ENCODE measurements at regions not wholly inside any gene's neighbourhood (a gene's known extent, or its start where the extent isn't known, plus 50 kb on each side); places are given as distances from the start of the nearest gene placed in this dataset.
A peak's percentile ranks its signal among the peaks of the same experiment; 100 is the strongest.

DNA sequence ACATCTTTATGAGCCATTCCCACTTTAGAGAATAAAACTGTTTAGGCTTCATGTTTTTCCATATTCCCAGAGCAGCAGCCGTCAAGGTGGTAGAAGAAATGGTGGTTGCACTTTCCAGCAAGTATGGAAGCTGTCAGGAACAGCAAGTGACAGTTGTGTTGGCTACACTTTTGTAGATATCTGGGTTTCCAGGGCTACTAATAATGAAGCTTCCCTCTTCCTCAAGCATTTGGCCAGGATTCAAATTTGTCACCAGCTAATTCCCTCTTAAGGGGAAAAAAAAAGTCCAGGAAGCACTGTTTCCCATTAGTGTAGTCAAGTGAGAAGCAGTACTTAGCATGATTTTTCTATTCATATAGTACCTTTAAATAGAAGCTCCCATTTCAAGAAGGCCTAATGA, 252.8 kb downstream of the IGSF11 start:
- H3K9ac ChIP-seq (ENCODE audit: insufficient read depth in 1 of 2, low read length in 2 of 2): no peak overlapping the region
- no peak overlapping the region for H3K27ac ChIP-seq (ENCODE audit: low read depth in 1 of 2, low read length in 1 of 2)
- ATAC-seq (ENCODE audit: insufficient read depth, low FRiP score) (no peak), DNase-seq (peak; percentile 62 to 92 (median 91))
- no peaks in the 10 kb centered on the region for H3K36me3 ChIP-seq (ENCODE audit: control insufficient read depth in 4 of 4, insufficient read depth in 4 of 4, low read length in 4 of 4)
- TF ChIP-seq, protein P1, sequence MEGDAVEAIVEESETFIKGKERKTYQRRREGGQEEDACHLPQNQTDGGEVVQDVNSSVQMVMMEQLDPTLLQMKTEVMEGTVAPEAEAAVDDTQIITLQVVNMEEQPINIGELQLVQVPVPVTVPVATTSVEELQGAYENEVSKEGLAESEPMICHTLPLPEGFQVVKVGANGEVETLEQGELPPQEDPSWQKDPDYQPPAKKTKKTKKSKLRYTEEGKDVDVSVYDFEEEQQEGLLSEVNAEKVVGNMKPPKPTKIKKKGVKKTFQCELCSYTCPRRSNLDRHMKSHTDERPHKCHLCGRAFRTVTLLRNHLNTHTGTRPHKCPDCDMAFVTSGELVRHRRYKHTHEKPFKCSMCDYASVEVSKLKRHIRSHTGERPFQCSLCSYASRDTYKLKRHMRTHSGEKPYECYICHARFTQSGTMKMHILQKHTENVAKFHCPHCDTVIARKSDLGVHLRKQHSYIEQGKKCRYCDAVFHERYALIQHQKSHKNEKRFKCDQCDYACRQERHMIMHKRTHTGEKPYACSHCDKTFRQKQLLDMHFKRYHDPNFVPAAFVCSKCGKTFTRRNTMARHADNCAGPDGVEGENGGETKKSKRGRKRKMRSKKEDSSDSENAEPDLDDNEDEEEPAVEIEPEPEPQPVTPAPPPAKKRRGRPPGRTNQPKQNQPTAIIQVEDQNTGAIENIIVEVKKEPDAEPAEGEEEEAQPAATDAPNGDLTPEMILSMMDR (IDR thresholded peaks at IDR 0.05; ENCODE audit: control extremely low read depth, extremely low read depth): no peak
- H3K9me3 ChIP-seq (ENCODE audit: control insufficient read depth in 4 of 4, insufficient read depth in 3 of 4, low read length in 3 of 4): no peaks in the 10 kb centered on the region
- no peaks in the 10 kb centered on the region for H3K27me3 ChIP-seq (ENCODE audit: control insufficient read depth in 3 of 3, insufficient read depth in 3 of 3, low read length in 2 of 3)
- H3K4me3 ChIP-seq: no peak overlapping the region
- WGBS, 2 donors: 63 to 78% methylated on average over 1 of the region's 1 CpG
- H3K4me1 ChIP-seq (ENCODE audit: control insufficient read depth in 5 of 5, insufficient read depth in 5 of 5, low read length in 5 of 5): peaks cover 0 to 17% (median 0%) of the 10 kb centered on the region in 5 donors

DNA sequence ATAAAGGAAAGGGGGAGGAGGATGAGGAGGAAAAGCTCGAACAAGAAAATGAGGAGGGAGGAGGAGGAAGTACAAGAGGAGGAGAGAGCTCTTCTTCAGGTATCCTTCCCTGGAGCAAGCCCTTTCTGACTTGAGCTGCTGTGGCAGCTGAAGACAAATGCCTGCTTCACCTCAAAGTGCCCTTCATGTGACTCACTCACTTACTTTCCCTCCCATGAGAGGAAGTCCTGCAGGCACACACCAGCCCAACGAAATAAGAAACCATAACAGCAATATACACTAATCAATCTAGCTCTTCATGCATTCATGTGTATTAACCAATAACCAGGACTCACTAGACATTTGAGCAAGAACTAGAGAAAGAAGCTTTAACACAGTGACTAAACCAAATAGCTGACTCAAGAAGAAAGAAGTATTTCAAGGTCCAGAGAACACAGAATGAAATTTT, 251.9 kb downstream of the IGSF11 start:
- Histone ChIP-seq H3K27ac (ENCODE audit: low read depth in 1 of 2, low read length in 1 of 2) (no peak overlapping the region), H3K4me3 (no peak overlapping the region), H3K9me3 (ENCODE audit: control insufficient read depth in 4 of 4, insufficient read depth in 3 of 4, low read length in 3 of 4) (peaks cover 0 to under 1% (median 0%) of the 10 kb centered on the region in 4 donors), H3K36me3 (ENCODE audit: control insufficient read depth in 4 of 4, insufficient read depth in 4 of 4, low read length in 4 of 4) (no peaks in the 10 kb centered on the region), H3K27me3 (ENCODE audit: control insufficient read depth in 3 of 3, insufficient read depth in 3 of 3, low read length in 2 of 3) (no peaks in the 10 kb centered on the region), H3K9ac (ENCODE audit: insufficient read depth in 1 of 2, low read length in 2 of 2) (no peak overlapping the region), H3K4me1 (ENCODE audit: control insufficient read depth in 5 of 5, insufficient read depth in 5 of 5, low read length in 5 of 5) (peaks cover 0 to 17% (median 0%) of the 10 kb centered on the region in 5 donors)
- WGBS, 2 donors: 39 to 44% methylated on average over 2 of the region's 2 CpGs
- no peak for ATAC-seq (ENCODE audit: insufficient read depth, low FRiP score)
- no peak for DNase-seq
- TF ChIP-seq, protein P1 (IDR thresholded peaks at IDR 0.05; ENCODE audit: control extremely low read depth, extremely low read depth): no peak

DNA sequence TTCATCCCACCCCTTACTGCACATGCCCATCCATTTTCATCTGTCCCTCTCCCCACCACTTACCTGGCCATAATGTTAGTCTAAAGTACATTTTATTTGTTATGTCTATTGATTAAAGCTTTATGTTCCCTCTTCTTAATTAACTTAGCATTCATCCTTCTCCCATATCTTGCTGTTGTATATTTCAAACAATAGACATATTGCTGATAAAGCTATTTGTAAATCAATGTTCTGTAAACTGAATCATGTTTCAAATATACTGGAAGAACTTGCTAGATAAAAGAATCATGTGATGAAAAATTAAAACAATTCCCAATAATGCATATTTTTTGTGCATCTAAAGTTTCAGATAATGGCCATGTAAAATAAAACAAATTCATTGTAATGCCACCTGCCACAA, 249.2 kb downstream of the IGSF11 start:
- H3K36me3 ChIP-seq (ENCODE audit: control insufficient read depth in 4 of 4, insufficient read depth in 4 of 4, low read length in 4 of 4): no peaks in the 10 kb centered on the region
- ATAC-seq (ENCODE audit: insufficient read depth, low FRiP score) (no peak), DNase-seq (no peak)
- peaks cover 0 to 17% (median 0%) of the 10 kb centered on the region in 5 donors for H3K4me1 ChIP-seq (ENCODE audit: control insufficient read depth in 5 of 5, insufficient read depth in 5 of 5, low read length in 5 of 5)
- H3K27ac ChIP-seq (ENCODE audit: low read depth in 1 of 2, low read length in 1 of 2): no peak overlapping the region
- H3K9me3 ChIP-seq (ENCODE audit: control insufficient read depth in 4 of 4, insufficient read depth in 3 of 4, low read length in 3 of 4): peaks cover 0 to 4% (median 0%) of the 10 kb centered on the region in 4 donors
- H3K4me3 ChIP-seq: no peak overlapping the region
- no peak overlapping the region for H3K9ac ChIP-seq (ENCODE audit: insufficient read depth in 1 of 2, low read length in 2 of 2)
- TF ChIP-seq, protein P1 (IDR thresholded peaks at IDR 0.05; ENCODE audit: control extremely low read depth, extremely low read depth): no peak
- no peaks in the 10 kb centered on the region for H3K27me3 ChIP-seq (ENCODE audit: control insufficient read depth in 3 of 3, insufficient read depth in 3 of 3, low read length in 2 of 3)

DNA sequence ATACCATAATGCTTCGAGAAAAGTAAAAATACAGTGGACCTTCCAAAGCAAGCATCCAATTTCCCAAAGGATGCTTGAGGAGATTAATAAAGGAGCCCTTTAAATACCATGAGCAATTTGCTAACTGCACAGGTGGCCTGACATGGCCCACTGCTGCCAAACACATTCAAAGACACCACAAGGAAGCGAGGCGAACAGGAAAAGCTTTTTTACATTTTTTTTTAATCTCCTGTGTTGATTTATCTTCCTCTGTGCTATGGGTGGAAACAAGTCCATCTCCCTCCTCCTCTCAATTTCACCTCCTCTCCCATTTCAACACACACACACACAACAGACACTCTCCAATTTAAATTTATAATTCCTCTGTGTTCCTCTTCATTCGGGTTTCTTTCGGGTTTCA, 243.4 kb downstream of the IGSF11 start:
- Histone ChIP-seq H3K9ac (ENCODE audit: insufficient read depth in 1 of 2, low read length in 2 of 2) (no peak overlapping the region), H3K27me3 (ENCODE audit: control insufficient read depth in 3 of 3, insufficient read depth in 3 of 3, low read length in 2 of 3) (no peaks in the 10 kb centered on the region), H3K4me1 (ENCODE audit: control insufficient read depth in 5 of 5, insufficient read depth in 5 of 5, low read length in 5 of 5) (no peaks in the 10 kb centered on the region), H3K27ac (ENCODE audit: low read depth in 1 of 2, low read length in 1 of 2) (no peak overlapping the region), H3K36me3 (ENCODE audit: control insufficient read depth in 4 of 4, insufficient read depth in 4 of 4, low read length in 4 of 4) (no peaks in the 10 kb centered on the region), H3K4me3 (no peak overlapping the region), H3K9me3 (ENCODE audit: control insufficient read depth in 4 of 4, insufficient read depth in 3 of 4, low read length in 3 of 4) (peaks cover 0 to 4% (median 0%) of the 10 kb centered on the region in 4 donors)
- DNase-seq: no peak
- ATAC-seq (ENCODE audit: insufficient read depth, low FRiP score): no peak
- 72 to 73% methylated on average over 5 of the region's 5 CpGs for WGBS, 2 donors
- TF ChIP-seq, protein P1 (IDR thresholded peaks at IDR 0.05; ENCODE audit: control extremely low read depth, extremely low read depth): no peak
